ENCODE measurements at regions not wholly inside any gene's neighbourhood (a gene's known extent, or its start where the extent isn't known, plus 50 kb on each side); places are given as distances from the start of the nearest gene placed in this dataset.

- no peak for DNase-seq
Measured at GRCh38 chr16:85329059-85329812, 217.0 kb upstream of the CIBAR2 start.

GRCh38 chr16:85330006-85330693, 217.9 kb upstream of the CIBAR2 start:
- DNase-seq = no peak

GRCh38 chr16:85330694-85331188, 218.5 kb upstream of the CIBAR2 start:
- DNase-seq = no peak

GRCh38 chr16:85331688-85332087, 219.4 kb upstream of the CIBAR2 start:
- no peak for DNase-seq

GRCh38 chr16:85332175-85332574, 219.9 kb upstream of the CIBAR2 start:
- DNase-seq = no peak

- no peak for DNase-seq
Measured at GRCh38 chr16:85333337-85333736, 221.1 kb upstream of the CIBAR2 start.

- no peak for DNase-seq
Measured at GRCh38 chr16:85333744-85334640, 221.7 kb upstream of the CIBAR2 start.

- no peak for DNase-seq
Measured at GRCh38 chr16:85334718-85335583, 222.7 kb upstream of the CIBAR2 start.

- DNase-seq = no peak
Measured at GRCh38 chr16:85335584-85336491, 223.6 kb upstream of the CIBAR2 start.

GRCh38 chr16:85337910-85338637, 225.8 kb upstream of the CIBAR2 start:
- DNase-seq = no peak

- no peak for DNase-seq
Measured at GRCh38 chr16:85338638-85338982, 226.3 kb upstream of the CIBAR2 start.

- no peak for DNase-seq
Measured at GRCh38 chr16:85338989-85339685, 226.9 kb upstream of the CIBAR2 start.

GRCh38 chr16:85341972-85342695, 229.9 kb upstream of the CIBAR2 start:
- no peak for DNase-seq

GRCh38 chr16:85344502-85345128, 232.3 kb upstream of the CIBAR2 start:
- no peak for DNase-seq

- no peak for DNase-seq
Measured at GRCh38 chr16:85345129-85345639, 232.9 kb upstream of the CIBAR2 start.

GRCh38 chr16:85346404-85347212, 234.3 kb upstream of the CIBAR2 start:
- DNase-seq = no peak

- DNase-seq = no peak
Measured at GRCh38 chr16:85347213-85347591, 234.9 kb upstream of the CIBAR2 start.

Data from activated CD4-positive, CD25-positive, alpha-beta regulatory T cell treated with anti-CD3 and anti-CD28 coated beads, Interleukin-2, amount 50 U/mL, for 72 hours (primary cell).